ENCODE measurements at regions not wholly inside any gene's neighbourhood (a gene's known extent, or its start where the extent isn't known, plus 50 kb on each side); places are given as distances from the start of the nearest gene placed in this dataset.

DNA sequence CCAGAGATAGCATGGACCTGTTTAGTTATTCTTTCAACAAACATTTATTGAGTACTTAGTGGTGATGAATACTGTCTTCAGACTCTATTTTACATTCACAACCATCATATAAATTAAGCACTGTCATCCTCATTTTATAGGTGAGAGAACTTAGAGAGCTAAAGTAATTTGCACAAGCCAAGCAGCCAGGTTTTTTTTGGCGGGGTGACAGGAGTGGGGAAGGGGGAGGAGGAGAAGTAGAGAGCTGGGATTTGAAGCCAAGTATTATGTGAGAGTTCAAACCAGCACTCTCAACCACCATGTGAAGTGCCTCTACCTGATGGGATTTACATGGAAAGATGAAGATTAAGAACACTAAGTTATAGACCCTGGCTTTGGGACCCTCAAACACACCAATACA is 547.4 kb upstream of the IL12A start:
- TF ChIP-seq, protein P1, sequence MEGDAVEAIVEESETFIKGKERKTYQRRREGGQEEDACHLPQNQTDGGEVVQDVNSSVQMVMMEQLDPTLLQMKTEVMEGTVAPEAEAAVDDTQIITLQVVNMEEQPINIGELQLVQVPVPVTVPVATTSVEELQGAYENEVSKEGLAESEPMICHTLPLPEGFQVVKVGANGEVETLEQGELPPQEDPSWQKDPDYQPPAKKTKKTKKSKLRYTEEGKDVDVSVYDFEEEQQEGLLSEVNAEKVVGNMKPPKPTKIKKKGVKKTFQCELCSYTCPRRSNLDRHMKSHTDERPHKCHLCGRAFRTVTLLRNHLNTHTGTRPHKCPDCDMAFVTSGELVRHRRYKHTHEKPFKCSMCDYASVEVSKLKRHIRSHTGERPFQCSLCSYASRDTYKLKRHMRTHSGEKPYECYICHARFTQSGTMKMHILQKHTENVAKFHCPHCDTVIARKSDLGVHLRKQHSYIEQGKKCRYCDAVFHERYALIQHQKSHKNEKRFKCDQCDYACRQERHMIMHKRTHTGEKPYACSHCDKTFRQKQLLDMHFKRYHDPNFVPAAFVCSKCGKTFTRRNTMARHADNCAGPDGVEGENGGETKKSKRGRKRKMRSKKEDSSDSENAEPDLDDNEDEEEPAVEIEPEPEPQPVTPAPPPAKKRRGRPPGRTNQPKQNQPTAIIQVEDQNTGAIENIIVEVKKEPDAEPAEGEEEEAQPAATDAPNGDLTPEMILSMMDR (optimal IDR thresholded peaks at IDR 0.05 in 1 of 3, IDR thresholded peaks at IDR 0.05 in 1 of 3, conservative IDR thresholded peaks at IDR 0.05 in 1 of 3; ENCODE audit: extremely low read depth in 1 of 3, insufficient read depth in 2 of 3, low read length in 3 of 3): no peak
- no peak for TF ChIP-seq EZH2 (IDR thresholded peaks at IDR 0.05; ENCODE audit: low read length)
